Rectal smooth muscle tissue (tissue), 1 donor: ENCODE measurements at regions not wholly inside any gene's neighbourhood (a gene's known extent, or its start where the extent isn't known, plus 50 kb on each side); places are given as distances from the start of the nearest gene placed in this dataset.

ENCODE experiments used
- H3K27ac ChIP-seq: one replicate; pipeline ENCODE4 v1.7.0; 2013; ENCODE audit warnings: low read depth, low read length, inconsistent platforms
- H3K27me3 ChIP-seq: one replicate; pipeline ENCODE4 v1.7.0; 2013; ENCODE audit warnings: low read length; ENCODE audit not compliant: control insufficient read depth, insufficient read depth
- H3K36me3 ChIP-seq: one replicate; pipeline ENCODE4 v1.7.0; 2013; ENCODE audit warnings: low read length; ENCODE audit not compliant: control insufficient read depth, insufficient read depth
- H3K4me1 ChIP-seq: one replicate; pipeline ENCODE4 v1.7.0; 2013; ENCODE audit warnings: low read length; ENCODE audit not compliant: control insufficient read depth, insufficient read depth
- H3K4me3 ChIP-seq: one replicate; pipeline ENCODE4 v1.7.0; 2013; ENCODE audit warnings: low read length
- H3K9ac ChIP-seq: one replicate; pipeline ENCODE4 v1.7.0; 2013; ENCODE audit warnings: low read length

DNA sequence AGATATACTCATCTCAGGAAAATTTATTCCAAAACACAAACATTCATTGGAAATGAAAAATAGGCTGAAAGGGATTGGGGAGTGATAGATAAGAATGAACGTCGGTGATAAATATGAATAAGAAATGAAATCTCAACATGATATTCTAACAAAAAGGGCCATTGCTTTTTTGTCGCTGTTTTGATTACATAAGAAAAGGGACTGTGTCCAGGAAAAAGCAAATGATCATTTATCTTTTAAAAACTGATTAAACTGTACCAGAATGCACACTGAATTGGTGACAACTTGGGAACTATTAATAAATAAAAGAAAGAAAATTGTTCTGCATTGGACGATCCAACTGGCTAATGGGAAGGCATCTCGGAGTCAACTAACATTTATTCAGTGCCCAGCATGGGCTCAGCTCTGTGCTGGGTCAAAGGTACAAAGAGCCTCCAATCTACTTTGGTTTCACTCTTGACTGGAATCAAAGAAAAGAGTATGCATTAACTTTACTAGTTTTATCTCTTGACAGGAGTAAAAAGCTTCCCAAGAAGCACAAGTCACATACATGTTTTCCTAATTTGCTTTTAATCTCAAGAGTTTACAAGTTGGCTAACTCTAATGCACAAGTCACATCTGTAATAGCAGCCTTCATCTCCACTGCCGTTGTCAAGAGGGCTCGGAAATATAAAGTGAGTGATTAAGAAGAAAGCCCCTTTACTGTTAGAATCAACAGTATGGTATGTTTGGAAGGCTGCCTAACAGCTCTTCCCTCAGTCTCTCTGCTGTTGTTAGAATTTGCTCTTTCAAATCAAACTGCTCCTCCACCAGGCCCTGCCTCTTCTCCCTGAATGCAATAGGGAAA is 280.0 kb downstream of the IGSF11 start:
- Histone ChIP-seq H3K27ac (no peak overlapping the region), H3K36me3 (no peaks in the 10 kb centered on the region), H3K9ac (no peak overlapping the region), H3K4me3 (no peak overlapping the region), H3K27me3 (no peaks in the 10 kb centered on the region), H3K4me1 (no peaks in the 10 kb centered on the region)

DNA sequence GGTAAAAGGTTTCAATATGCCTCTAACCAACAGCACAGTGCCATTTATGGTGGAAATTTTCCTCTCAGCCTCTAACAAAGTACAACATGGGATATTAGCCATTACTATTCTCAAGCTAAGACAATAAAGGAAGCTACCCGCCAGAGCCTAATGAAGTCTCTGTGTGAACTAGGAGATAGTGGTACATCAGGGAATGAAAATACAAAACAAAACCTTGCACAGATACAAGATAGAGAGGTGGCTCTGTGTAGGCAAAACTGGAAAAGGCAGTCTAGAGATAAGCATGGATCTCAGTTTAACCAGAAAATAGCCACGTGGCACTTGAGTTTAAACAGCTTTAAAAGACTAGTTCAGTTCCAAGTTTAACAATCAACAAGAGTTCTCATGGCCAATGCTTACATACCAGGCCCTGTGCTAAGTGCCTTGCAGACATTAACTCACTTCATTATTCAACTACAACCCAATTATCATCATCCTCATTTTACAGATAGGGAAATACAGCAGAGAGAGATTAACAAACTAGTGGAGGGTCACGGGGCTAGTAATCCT is 279.3 kb downstream of the IGSF11 start:
- H3K36me3 ChIP-seq: no peaks in the 10 kb centered on the region
- H3K9ac ChIP-seq: no peak overlapping the region
- no peak overlapping the region for H3K27ac ChIP-seq
- H3K4me3 ChIP-seq: no peak overlapping the region
- H3K27me3 ChIP-seq: no peaks in the 10 kb centered on the region
- H3K4me1 ChIP-seq: no peaks in the 10 kb centered on the region

- Histone ChIP-seq H3K27ac (no peak overlapping the region), H3K27me3 (no peaks in the 10 kb centered on the region), H3K4me3 (no peak overlapping the region), H3K9ac (no peak overlapping the region), H3K36me3 (no peaks in the 10 kb centered on the region), H3K4me1 (no peaks in the 10 kb centered on the region)
Measured at GRCh38 chr3:118760585-118761290, 273.9 kb downstream of the IGSF11 start.

- H3K4me1 ChIP-seq: no peaks in the 10 kb centered on the region
- no peaks in the 10 kb centered on the region for H3K27me3 ChIP-seq
- H3K9ac ChIP-seq: no peak overlapping the region
- H3K36me3 ChIP-seq: no peaks in the 10 kb centered on the region
- no peak overlapping the region for H3K27ac ChIP-seq
- H3K4me3 ChIP-seq: no peak overlapping the region
Measured at GRCh38 chr3:118761291-118761606, 273.4 kb downstream of the IGSF11 start.

GRCh38 chr3:118765636-118766305 is 268.9 kb downstream of the IGSF11 start:
- Histone ChIP-seq H3K27ac (no peak overlapping the region), H3K27me3 (no peaks in the 10 kb centered on the region), H3K4me1 (no peaks in the 10 kb centered on the region), H3K9ac (no peak overlapping the region), H3K4me3 (no peak overlapping the region), H3K36me3 (no peaks in the 10 kb centered on the region)

DNA sequence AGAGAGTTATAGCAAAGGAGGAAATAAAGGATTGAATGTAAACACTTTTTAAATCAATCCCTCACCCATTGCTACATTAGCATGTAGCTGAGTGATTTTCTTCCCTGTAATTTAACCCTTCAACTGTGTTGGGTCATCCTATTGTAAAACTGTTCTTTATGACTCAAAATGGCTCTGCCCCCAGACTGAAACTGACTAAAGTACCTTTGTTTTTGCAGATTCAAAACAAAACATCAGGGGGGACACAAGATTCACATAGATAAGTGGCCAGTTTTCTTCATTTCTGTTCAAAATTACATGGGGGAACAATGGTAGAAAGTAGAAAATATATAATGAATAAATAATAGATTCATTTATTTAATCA is 268.4 kb downstream of the IGSF11 start:
- H3K9ac ChIP-seq: no peak overlapping the region
- no peaks in the 10 kb centered on the region for H3K36me3 ChIP-seq
- no peak overlapping the region for H3K4me3 ChIP-seq
- no peaks in the 10 kb centered on the region for H3K27me3 ChIP-seq
- H3K4me1 ChIP-seq: no peaks in the 10 kb centered on the region
- no peak overlapping the region for H3K27ac ChIP-seq

DNA sequence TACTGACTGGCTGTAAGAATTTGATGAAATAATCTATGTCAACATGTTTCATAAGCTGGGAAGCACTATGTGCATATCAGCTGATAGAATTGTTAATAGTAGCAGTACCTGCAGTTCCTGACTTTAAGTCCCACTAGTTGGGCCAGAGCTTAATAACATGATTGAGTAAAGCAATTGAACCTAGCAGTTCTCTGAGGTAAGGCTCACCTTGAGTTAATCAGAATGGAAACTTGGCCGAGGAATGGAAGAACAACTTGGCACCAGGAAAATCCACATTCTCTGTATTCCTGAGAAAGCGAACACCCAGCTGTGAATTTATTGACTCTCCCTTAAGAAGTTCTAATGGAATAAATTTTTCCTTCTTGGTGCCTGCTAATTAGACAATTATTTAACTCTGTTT is 262.6 kb downstream of the IGSF11 start:
- Histone ChIP-seq H3K4me3 (no peak overlapping the region), H3K27ac (no peak overlapping the region), H3K4me1 (no peaks in the 10 kb centered on the region), H3K36me3 (no peaks in the 10 kb centered on the region), H3K27me3 (no peaks in the 10 kb centered on the region), H3K9ac (no peak overlapping the region)

GRCh38 chr3:118772547-118773011 is 262.1 kb downstream of the IGSF11 start:
- no peak overlapping the region for H3K9ac ChIP-seq
- no peaks in the 10 kb centered on the region for H3K4me1 ChIP-seq
- no peak overlapping the region for H3K4me3 ChIP-seq
- no peak overlapping the region for H3K27ac ChIP-seq
- H3K36me3 ChIP-seq: no peaks in the 10 kb centered on the region
- H3K27me3 ChIP-seq: no peaks in the 10 kb centered on the region

- Histone ChIP-seq H3K36me3 (no peaks in the 10 kb centered on the region), H3K9ac (no peak overlapping the region), H3K27me3 (no peaks in the 10 kb centered on the region), H3K4me3 (no peak overlapping the region), H3K4me1 (no peaks in the 10 kb centered on the region), H3K27ac (no peak overlapping the region)
Measured at GRCh38 chr3:118775021-118775420, 259.6 kb downstream of the IGSF11 start.

DNA sequence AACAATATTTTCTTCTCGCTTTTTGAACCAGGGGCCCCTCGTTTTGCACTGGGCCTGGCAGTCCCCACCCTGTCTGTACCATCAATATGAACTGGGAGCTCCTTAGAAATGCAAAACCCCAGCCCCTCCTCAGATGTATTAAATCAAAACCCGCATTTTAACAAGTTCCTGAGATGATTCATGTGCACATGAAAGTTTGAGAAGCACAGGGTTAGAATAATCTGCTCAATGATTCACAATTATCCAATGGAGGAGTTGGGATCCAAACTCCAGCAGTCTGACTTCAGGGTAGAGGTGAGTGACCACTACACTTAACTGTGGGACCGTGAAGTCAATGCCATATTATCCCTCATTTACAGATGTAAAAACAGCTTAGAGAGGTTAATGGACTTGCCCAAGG is 256.4 kb downstream of the IGSF11 start:
- Histone ChIP-seq H3K27me3 (no peaks in the 10 kb centered on the region), H3K9ac (no peak overlapping the region), H3K4me1 (no peaks in the 10 kb centered on the region), H3K4me3 (no peak overlapping the region), H3K27ac (no peak overlapping the region), H3K36me3 (no peaks in the 10 kb centered on the region)

DNA sequence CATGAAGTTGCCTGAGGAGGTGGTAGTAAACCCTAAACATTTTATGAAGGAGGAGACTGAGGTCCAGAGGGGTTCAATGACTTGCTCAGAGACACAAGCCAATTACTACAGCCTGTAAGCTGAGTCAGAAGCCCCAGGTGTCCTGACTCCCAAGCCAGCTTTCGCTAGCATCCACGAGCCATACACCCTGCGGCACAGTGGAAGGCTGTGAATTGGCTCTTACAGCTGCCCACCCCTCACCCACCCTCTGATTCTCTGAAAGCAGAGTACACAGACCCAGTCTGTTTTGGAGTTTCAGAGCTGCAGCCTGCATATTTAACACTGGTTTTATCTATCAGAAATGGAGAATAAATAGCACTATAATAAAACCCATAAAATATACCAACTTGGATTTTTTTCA is 253.4 kb downstream of the IGSF11 start:
- H3K4me1 ChIP-seq: no peaks in the 10 kb centered on the region
- H3K27me3 ChIP-seq: no peaks in the 10 kb centered on the region
- no peak overlapping the region for H3K9ac ChIP-seq
- no peak overlapping the region for H3K27ac ChIP-seq
- no peak overlapping the region for H3K4me3 ChIP-seq
- H3K36me3 ChIP-seq: no peaks in the 10 kb centered on the region

GRCh38 chr3:118781839-118782238 is 252.8 kb downstream of the IGSF11 start:
- H3K36me3 ChIP-seq: no peaks in the 10 kb centered on the region
- no peak overlapping the region for H3K9ac ChIP-seq
- H3K4me1 ChIP-seq: no peaks in the 10 kb centered on the region
- no peak overlapping the region for H3K27ac ChIP-seq
- H3K4me3 ChIP-seq: no peak overlapping the region
- no peaks in the 10 kb centered on the region for H3K27me3 ChIP-seq
